ENCODE measurements at regions not wholly inside any gene's neighbourhood (a gene's known extent, or its start where the extent isn't known, plus 50 kb on each side); places are given as distances from the start of the nearest gene placed in this dataset.

GRCh38 chr3:152628496-152628895, 206.4 kb upstream of the P2RY1 start:
- H3K36me3 Mint-ChIP-seq, result no peaks in the 10 kb centered on the region
- no peaks in the 10 kb centered on the region for H3K27me3 Mint-ChIP-seq
- TF ChIP-seq, protein P1, sequence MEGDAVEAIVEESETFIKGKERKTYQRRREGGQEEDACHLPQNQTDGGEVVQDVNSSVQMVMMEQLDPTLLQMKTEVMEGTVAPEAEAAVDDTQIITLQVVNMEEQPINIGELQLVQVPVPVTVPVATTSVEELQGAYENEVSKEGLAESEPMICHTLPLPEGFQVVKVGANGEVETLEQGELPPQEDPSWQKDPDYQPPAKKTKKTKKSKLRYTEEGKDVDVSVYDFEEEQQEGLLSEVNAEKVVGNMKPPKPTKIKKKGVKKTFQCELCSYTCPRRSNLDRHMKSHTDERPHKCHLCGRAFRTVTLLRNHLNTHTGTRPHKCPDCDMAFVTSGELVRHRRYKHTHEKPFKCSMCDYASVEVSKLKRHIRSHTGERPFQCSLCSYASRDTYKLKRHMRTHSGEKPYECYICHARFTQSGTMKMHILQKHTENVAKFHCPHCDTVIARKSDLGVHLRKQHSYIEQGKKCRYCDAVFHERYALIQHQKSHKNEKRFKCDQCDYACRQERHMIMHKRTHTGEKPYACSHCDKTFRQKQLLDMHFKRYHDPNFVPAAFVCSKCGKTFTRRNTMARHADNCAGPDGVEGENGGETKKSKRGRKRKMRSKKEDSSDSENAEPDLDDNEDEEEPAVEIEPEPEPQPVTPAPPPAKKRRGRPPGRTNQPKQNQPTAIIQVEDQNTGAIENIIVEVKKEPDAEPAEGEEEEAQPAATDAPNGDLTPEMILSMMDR (conservative IDR thresholded peaks at IDR 0.05), result no peak
- no peaks in the 10 kb centered on the region for H3K9me3 Mint-ChIP-seq
- no peaks in the 10 kb centered on the region for H3K4me1 Mint-ChIP-seq (ENCODE audit: unreplicated experiment)
- DNase-seq (ENCODE audit: extremely low spot score, unreplicated experiment), result no peak
- H3K4me3 Mint-ChIP-seq, result no peak overlapping the region
- no peak overlapping the region for H3K27ac Mint-ChIP-seq

DNA sequence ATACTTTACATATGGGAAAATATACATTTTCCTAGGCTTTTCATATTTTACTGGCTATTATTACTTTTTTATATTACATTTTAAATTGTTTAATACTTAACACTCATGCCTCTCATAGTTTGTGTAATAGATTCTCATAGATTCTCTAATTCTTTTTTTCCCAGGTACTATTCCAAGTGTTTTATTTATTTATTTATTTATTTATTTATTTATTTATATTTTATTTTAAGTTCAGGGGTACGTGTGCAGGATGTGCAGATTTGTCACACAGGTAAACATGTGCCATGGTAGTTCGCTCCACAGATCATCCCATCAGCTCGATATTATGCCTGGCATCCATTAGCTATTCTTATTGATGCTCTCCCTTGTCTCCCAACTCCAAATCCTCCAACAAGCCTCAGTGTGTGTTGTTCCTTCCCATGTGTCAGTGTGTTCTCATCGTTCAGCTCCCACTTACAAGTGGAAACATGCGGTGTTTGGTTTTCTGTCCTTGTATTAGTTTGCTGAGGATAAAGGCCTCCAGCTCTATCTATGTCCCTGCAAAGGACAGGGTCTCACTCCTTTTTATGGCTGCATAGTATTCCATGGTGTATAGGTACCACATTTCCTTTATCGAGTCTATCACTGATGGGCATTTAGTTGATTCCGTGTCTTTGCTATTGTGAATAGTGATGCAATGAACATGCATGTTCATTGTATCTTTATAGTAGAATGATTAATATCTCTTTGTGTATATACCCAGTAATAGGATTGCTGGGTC, 205.4 kb upstream of the P2RY1 start:
- TF ChIP-seq, protein P1 (conservative IDR thresholded peaks at IDR 0.05), result no peak
- Mint-ChIP-seq H3K36me3 (no peaks in the 10 kb centered on the region), H3K4me1 (ENCODE audit: unreplicated experiment) (no peaks in the 10 kb centered on the region), H3K9me3 (no peaks in the 10 kb centered on the region), H3K27ac (no peak overlapping the region), H3K27me3 (no peaks in the 10 kb centered on the region), H3K4me3 (no peak overlapping the region)
- DNase-seq (ENCODE audit: extremely low spot score, unreplicated experiment), result no peak

DNA sequence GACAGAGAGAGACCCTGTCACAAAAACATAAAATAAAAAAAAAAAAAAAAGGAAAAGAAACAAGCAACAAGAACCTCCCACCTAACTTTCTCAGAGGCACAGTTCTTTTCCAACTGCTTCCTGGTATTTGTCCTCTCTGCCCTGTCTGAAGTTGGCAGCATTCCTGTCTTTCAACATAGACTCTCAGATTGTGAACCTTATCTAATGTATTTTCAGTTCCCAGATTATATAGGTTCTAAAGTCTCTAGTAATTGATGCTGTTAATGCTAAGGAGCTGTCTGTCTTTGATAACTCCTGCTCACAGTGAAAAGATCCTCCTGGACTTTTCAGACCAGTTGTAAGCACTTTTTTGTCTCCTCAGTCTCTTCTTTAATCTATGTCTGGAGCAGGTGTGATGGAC, 199.5 kb upstream of the P2RY1 start:
- no peak for DNase-seq (ENCODE audit: extremely low spot score, unreplicated experiment)
- H3K27ac Mint-ChIP-seq, result no peak overlapping the region
- H3K36me3 Mint-ChIP-seq, result no peaks in the 10 kb centered on the region
- no peak overlapping the region for H3K4me3 Mint-ChIP-seq
- H3K9me3 Mint-ChIP-seq, result no peaks in the 10 kb centered on the region
- no peaks in the 10 kb centered on the region for H3K27me3 Mint-ChIP-seq
- peaks cover 9% of the 10 kb centered on the region for H3K4me1 Mint-ChIP-seq (ENCODE audit: unreplicated experiment)
- TF ChIP-seq, protein P1 (conservative IDR thresholded peaks at IDR 0.05), result no peak

DNA sequence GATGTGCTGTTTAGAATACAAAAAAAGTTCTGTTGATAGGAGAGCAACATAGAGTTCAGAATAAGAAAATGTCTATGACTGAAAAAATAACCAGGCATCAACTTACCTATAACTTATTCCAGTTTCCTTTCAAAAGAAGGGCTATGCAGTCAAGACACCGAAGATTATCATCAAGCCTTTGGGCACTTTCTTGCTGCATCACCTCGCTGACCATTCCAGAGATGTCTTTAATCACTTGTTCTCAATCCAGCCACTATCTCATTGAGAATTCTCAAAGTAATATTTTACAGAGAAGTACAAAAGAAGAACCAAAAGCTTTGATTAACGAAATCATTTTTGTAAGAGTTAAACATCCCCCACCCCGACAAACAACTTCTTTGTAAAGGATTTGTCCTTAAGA, 198.3 kb upstream of the P2RY1 start:
- Mint-ChIP-seq H3K36me3 (no peaks in the 10 kb centered on the region), H3K4me3 (peak overlapping the region; percentile 15), H3K27ac (peak overlapping the region; percentile 35), H3K4me1 (ENCODE audit: unreplicated experiment) (peaks cover 9% of the 10 kb centered on the region), H3K9me3 (no peaks in the 10 kb centered on the region), H3K27me3 (no peaks in the 10 kb centered on the region)
- no peak for DNase-seq (ENCODE audit: extremely low spot score, unreplicated experiment)
- TF ChIP-seq, protein P1 (conservative IDR thresholded peaks at IDR 0.05), result no peak

GRCh38 chr3:152638214-152638613, 196.7 kb upstream of the P2RY1 start:
- Mint-ChIP-seq H3K9me3 (no peaks in the 10 kb centered on the region), H3K4me1 (ENCODE audit: unreplicated experiment) (peaks cover 9% of the 10 kb centered on the region), H3K4me3 (no peak overlapping the region), H3K27me3 (no peaks in the 10 kb centered on the region), H3K36me3 (no peaks in the 10 kb centered on the region), H3K27ac (no peak overlapping the region)
- TF ChIP-seq, protein P1 (conservative IDR thresholded peaks at IDR 0.05), result no peak
- no peak for DNase-seq (ENCODE audit: extremely low spot score, unreplicated experiment)

Data from type B pancreatic cell (in vitro differentiated cells).